Spinal cord (tissue), 9 donors: ENCODE measurements at regions not wholly inside any gene's neighbourhood (a gene's known extent, or its start where the extent isn't known, plus 50 kb on each side); places are given as distances from the start of the nearest gene placed in this dataset.

Experiments
- DNase-seq, 6 donors: peaks; one replicate each; pipeline versions ENCODE4 v3.0.0 to v3.0.0-alpha.2; 2013 to 2015; ENCODE audit warnings: low spot score in 6 of 6, low read depth in 4 of 6
- H3K27ac ChIP-seq: one replicate; pipeline ENCODE4 v1.5.1; 2013; ENCODE audit warnings: low read depth, low read length, control low read depth
- H3K27me3 ChIP-seq: one replicate; pipeline ENCODE4 v1.6.1; 2013; ENCODE audit warnings: low read length; ENCODE audit not compliant: control insufficient read depth, insufficient read depth
- H3K36me3 ChIP-seq: one replicate; pipeline ENCODE4 v1.6.1; 2013; ENCODE audit warnings: low read length; ENCODE audit not compliant: control insufficient read depth, insufficient read depth
- H3K4me1 ChIP-seq: one replicate; pipeline ENCODE4 v1.6.1; 2013; ENCODE audit warnings: low read length; ENCODE audit not compliant: control insufficient read depth, insufficient read depth
- H3K4me3 ChIP-seq: one replicate; pipeline ENCODE4 v1.5.1; 2013; ENCODE audit warnings: low read depth, low read length, control low read depth
- H3K9me3 ChIP-seq: one replicate; pipeline ENCODE4 v1.6.1; 2013; ENCODE audit warnings: low read length; ENCODE audit not compliant: control insufficient read depth, insufficient read depth
- WGBS: methylation state at CpG from one replicate; pipeline ENCODE4 v1.1.5; 2013; ENCODE audit warnings: missing lambda C conversion rate; ENCODE audit not compliant: insufficient coverage; 5-methylcytosine and 5-hydroxymethylcytosine counted together
- donor health status: healthy.

- Histone ChIP-seq H3K36me3 (no peaks in the 10 kb centered on the region), H3K4me1 (peaks cover 8% of the 10 kb centered on the region), H3K27ac (no peak overlapping the region), H3K9me3 (no peaks in the 10 kb centered on the region), H3K4me3 (no peak overlapping the region), H3K27me3 (no peaks in the 10 kb centered on the region)
- DNase-seq = no peak
- WGBS = 75% methylated on average over 2 of the region's 3 CpGs
Observed at GRCh38 chr11:112874980-112875379, 86.2 kb upstream of the NCAM1 start.

- peaks cover 16% of the 10 kb centered on the region for H3K4me1 ChIP-seq
- H3K4me3 ChIP-seq = no peak overlapping the region
- WGBS = 36% methylated on average over 6 of the region's 11 CpGs
- peak in 2 of 6 donors; percentile 39 to 66 for DNase-seq
- H3K27me3 ChIP-seq = no peaks in the 10 kb centered on the region
- H3K27ac ChIP-seq = no peak overlapping the region
- no peaks in the 10 kb centered on the region for H3K36me3 ChIP-seq
- H3K9me3 ChIP-seq = no peaks in the 10 kb centered on the region
Observed at GRCh38 chr11:112877581-112877980, 83.6 kb upstream of the NCAM1 start.

- WGBS = 44% methylated on average over 6 of the region's 7 CpGs
- no peaks in the 10 kb centered on the region for H3K9me3 ChIP-seq
- H3K4me1 ChIP-seq = peaks cover 21% of the 10 kb centered on the region
- H3K4me3 ChIP-seq = no peak overlapping the region
- no peaks in the 10 kb centered on the region for H3K36me3 ChIP-seq
- no peak overlapping the region for H3K27ac ChIP-seq
- DNase-seq = peak in 2 of 6 donors; percentile 49 to 51
- no peaks in the 10 kb centered on the region for H3K27me3 ChIP-seq
Observed at GRCh38 chr11:112878033-112878601, 83.1 kb upstream of the NCAM1 start.

GRCh38 chr11:112880495-112880894 lies 80.7 kb upstream of the NCAM1 start:
- Histone ChIP-seq H3K36me3 (no peaks in the 10 kb centered on the region), H3K4me1 (peaks cover 30% of the 10 kb centered on the region), H3K9me3 (no peaks in the 10 kb centered on the region), H3K4me3 (no peak overlapping the region), H3K27ac (no peak overlapping the region), H3K27me3 (no peaks in the 10 kb centered on the region)
- no peak for DNase-seq
- WGBS = 92% methylated on average over 3 of the region's 4 CpGs

- H3K36me3 ChIP-seq = no peaks in the 10 kb centered on the region
- no peaks in the 10 kb centered on the region for H3K9me3 ChIP-seq
- 18% methylated on average over 17 of the region's 17 CpGs for WGBS
- DNase-seq = peak; percentile 69 to 99 (median 86)
- no peaks in the 10 kb centered on the region for H3K27me3 ChIP-seq
- H3K27ac ChIP-seq = peak overlapping the region; percentile 62
- peak overlapping the region; percentile 38 for H3K4me3 ChIP-seq
- peaks cover 30% of the 10 kb centered on the region for H3K4me1 ChIP-seq
Observed at GRCh38 chr11:112881461-112881860, 79.8 kb upstream of the NCAM1 start.

- DNase-seq = peak in 1 of 6 donors; percentile 44
- Histone ChIP-seq H3K4me1 (peaks cover 27% of the 10 kb centered on the region), H3K9me3 (no peaks in the 10 kb centered on the region), H3K27me3 (no peaks in the 10 kb centered on the region), H3K36me3 (no peaks in the 10 kb centered on the region), H3K27ac (peak overlapping the region; percentile 67), H3K4me3 (no peak overlapping the region)
- WGBS = 76% methylated on average over 4 of the region's 6 CpGs
Observed at GRCh38 chr11:112882494-112883381, 78.5 kb upstream of the NCAM1 start.

GRCh38 chr11:112884012-112884767 lies 77.0 kb upstream of the NCAM1 start:
- Histone ChIP-seq H3K27ac (no peak overlapping the region), H3K36me3 (no peaks in the 10 kb centered on the region), H3K9me3 (no peaks in the 10 kb centered on the region), H3K4me3 (no peak overlapping the region), H3K4me1 (peaks cover 26% of the 10 kb centered on the region), H3K27me3 (no peaks in the 10 kb centered on the region)
- no peak for DNase-seq
- WGBS = 100% methylated on average over 2 of the region's 5 CpGs

- no peak overlapping the region for H3K27ac ChIP-seq
- H3K36me3 ChIP-seq = no peaks in the 10 kb centered on the region
- no peak overlapping the region for H3K4me3 ChIP-seq
- DNase-seq = no peak
- WGBS = 82% methylated on average over 6 of the region's 7 CpGs
- no peaks in the 10 kb centered on the region for H3K9me3 ChIP-seq
- H3K4me1 ChIP-seq = peaks cover 35% of the 10 kb centered on the region
- H3K27me3 ChIP-seq = no peaks in the 10 kb centered on the region
Observed at GRCh38 chr11:112885744-112886433, 75.3 kb upstream of the NCAM1 start.
